Stromal cell of bone marrow (primary cell): ENCODE measurements at regions not wholly inside any gene's neighbourhood (a gene's known extent, or its start where the extent isn't known, plus 50 kb on each side); places are given as distances from the start of the nearest gene placed in this dataset.
"Not testable (repeated sequence)": the region's sequence is repeated elsewhere in the genome, so short reads cannot be mapped to it uniquely, and the experiment has no call there.

ENCODE experiments used
- DNase-seq: peaks from one replicate; pipeline ENCODE4 v3.0.0-alpha.2; 2012; ENCODE audit warnings: low read depth

DNA sequence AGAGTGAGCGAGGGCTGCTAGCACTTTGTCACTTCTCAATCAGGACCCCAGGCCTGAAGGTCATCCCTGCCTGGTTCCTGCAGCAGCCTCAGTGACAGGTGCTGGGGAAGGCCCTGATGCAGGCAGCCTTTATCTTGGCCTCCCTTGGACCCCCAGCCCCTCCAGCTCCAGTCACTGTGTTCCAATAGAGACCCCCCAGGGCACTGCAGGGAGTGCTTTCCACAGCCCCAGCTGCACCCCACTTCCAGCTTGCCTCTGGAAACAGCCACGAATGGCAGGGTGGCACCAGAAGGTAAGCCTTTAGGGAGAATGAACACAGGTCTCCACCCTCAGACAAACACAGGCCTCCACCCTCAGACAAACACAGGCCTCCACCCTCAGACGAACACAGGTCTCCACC, 241.6 kb upstream of the SGCG start:
- DNase-seq, result no peak

DNA sequence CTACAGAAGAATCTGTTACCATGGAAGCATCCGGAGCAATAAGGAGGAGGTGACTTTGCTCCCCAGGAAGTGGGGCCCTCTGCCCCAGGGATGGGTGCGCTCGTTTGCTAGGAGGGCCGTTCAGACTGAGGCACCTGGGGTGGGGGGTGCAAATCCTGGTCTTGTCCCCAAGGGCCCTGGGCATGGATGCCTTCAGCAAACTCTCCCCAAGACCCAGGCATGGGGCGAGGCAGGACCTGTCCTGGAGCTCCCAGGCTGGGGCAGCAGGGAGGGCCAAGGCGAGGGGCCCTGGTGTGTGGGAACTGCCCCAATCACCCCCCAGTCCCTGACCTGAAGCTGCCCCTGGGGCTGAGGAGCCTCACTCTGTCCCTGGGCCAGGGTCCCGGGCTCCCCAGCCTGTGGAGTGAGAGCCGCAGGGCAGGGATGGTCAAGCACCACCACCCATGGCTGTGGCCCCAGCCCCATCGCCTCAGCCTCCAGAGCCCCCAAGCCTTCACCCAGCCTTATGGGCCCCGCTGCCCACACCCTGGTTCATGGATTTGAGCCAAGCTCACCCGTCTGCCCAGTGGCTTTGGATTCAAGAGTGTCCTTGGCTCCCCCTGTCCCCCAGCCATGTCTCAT, 240.6 kb upstream of the SGCG start:
- no peak for DNase-seq

GRCh38 chr13:22940736-22941135, 240.0 kb upstream of the SGCG start:
- no peak for DNase-seq

DNA sequence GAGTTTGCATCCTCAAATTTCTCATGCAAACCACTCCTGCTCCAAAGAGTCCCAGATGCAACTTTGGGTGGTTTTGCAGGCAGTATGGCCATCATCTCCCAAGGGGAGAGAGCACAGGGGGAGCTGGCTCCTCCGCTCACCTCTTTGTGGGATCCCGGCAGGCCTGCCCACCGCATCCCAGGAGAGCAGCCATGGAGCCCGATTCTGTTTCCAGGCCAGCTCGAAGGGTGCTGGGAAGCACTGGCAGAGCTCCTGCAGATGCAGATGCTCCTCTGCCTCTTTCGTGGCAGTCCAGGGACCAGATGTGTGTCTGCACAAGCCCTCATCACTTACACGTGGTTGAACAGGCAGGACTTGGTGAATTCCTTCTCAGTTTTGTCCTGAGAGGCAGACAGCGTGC, 239.3 kb upstream of the SGCG start:
- not testable (repeated sequence) for DNase-seq

DNA sequence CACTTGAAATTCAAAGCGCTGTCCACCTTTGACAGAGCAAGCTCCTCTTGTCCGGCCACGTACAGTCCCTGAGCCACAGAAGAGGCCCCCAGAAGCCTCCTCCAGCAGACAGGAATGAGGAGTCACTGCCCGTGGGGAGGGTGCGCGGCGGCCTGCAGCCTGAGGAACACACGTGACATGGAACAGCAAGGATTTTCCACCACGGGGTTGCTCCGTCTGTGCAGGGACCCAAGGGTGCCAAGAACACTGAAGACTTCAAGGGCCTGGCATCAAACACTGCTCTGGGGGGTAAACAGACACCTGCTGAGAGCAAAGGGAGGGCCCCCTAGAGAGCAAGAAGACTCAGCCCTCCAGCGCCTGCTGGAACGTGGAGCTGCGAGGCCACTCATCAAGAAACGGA, 237.9 kb upstream of the SGCG start:
- not testable (repeated sequence) for DNase-seq

DNA sequence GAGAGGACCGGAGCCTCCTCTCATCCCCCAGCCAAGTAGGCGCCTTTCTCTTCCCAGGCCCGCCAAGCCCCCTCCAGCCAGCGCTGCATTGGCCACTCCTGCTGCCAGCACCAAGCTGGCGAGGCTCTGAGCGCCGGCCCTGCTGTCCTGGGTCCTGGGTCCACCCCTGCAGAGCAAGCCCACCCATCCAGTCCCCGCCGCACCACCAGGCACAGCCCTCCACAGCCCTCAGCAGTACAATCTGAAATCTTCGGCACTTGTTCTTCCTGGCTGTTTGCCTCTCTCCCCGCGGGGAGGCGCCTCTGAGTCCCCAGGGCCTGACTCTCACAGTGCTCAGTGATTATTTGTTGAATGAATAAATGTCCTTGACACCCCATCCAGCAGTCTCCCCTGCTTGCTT, 236.4 kb upstream of the SGCG start:
- no peak for DNase-seq

DNA sequence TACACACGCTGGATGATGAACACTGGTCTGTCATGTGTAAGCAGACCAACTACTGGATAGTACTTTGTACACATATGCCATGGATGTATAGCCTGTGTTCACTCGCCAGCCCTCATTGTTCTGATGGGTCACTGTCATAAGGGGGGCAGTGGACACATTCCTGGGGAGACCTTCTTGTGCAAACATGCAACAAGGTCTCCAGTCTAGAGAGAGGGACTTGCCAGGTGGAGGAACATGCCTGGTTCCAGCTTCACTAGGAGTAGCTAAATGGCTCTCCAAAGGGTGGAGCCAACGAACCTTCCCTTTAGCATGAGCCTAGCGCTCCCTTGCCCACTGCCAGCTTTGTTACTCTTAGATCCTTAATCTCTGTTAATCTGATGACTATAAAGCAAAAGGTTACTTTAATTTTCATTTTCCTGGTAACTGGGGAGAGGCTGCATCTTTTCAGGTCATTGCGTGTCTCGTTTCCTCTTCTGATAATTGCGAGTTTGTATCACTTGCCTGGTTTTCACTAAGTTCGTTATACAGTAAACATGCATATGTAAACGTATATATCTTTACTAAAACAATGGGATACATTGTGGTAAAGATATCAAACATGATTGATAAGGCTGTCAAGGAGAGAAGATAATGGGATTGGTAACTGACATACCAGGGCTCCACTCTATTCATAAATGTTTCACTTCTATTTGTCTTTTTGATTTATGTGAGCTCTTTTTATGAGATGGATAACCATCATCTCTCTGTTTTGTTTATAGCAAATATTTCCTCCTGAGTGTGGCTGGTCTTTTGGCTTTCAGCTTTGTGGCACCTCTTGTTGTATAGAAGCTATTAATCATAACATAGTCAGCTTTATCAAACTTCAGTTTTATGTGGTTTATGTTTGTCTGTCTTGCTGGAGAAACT, 235.2 kb upstream of the SGCG start:
- DNase-seq, result no peak

DNA sequence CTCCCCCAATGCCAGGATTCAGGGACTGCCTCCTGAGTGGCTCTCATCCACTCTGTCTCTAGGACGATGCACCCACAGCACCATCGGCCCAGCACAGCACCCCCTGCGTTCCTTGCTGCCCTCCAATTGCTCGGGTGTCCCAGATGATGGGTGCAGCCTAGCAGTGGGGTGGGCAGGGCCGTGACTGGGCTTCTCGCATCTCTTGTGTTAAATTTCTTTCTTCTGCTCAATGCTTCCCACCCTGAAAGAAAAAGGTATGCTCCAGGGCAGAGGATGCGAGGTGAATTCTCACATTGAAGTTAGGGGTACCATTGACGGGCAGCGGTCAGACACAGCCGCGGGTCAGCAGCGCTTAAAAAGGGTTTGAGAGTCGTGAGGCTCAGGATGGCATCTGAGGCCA, 232.4 kb upstream of the SGCG start:
- no peak for DNase-seq

- not testable (repeated sequence) for DNase-seq
Measured at GRCh38 chr13:22952018-22952417, 228.8 kb upstream of the SGCG start.

GRCh38 chr13:22955147-22955546, 225.6 kb upstream of the SGCG start:
- not testable (repeated sequence) for DNase-seq

DNA sequence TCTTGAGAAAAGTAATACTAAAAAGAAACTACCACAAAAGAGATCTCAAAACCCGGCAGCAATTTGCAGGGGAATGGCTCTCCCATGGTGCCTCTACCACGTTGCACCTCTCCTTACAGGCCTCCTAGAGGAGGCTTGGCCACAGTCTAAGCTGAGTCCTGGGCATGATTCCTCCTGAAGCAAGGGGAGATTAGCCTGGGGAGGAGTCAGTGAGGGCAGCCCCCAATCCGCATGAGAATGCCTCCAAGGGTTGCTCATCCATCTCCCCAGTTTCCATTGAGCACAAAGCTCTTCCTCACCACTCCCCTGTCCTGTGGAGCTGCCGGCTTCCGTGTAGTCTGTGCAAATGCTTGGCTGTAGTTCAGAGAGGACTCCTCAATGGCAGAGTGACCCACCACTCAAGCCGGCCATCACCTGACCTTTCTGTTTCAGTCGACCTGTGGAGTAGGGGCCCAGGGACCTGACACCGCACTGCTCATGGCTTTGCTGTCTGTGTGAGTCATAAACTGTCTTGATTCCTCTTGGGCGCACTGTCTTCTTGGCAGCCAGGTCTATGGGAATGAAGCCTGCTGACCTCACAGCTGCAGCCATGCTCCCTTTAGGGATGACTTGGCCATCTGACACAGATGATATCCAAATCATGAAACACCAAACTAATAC, 224.2 kb upstream of the SGCG start:
- DNase-seq, result not testable (repeated sequence)

DNA sequence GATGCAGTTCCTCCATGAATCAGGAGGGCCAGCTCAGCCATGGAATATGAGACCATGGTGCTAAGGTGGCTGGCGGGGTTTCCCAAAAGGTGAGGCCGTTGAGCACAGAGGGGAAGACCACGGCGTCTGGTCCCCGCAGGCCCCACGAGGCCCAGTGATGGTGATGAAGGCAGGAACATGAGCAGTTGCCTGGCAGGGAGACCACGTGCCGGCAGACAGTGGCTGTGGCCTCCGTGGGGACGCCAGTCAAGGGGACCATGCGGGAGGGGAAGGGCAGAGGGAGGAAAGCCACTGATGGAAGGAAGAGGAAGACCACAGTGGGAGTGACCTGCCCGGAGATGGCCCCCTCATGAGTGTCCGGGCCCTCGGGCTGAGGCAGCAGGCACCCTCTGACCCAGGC, 220.9 kb upstream of the SGCG start:
- DNase-seq, result not testable (repeated sequence)

GRCh38 chr13:22960827-22961226, 220.0 kb upstream of the SGCG start:
- DNase-seq, result no peak

- DNase-seq, result not testable (repeated sequence)
Measured at GRCh38 chr13:22961342-22961741, 219.4 kb upstream of the SGCG start.

DNA sequence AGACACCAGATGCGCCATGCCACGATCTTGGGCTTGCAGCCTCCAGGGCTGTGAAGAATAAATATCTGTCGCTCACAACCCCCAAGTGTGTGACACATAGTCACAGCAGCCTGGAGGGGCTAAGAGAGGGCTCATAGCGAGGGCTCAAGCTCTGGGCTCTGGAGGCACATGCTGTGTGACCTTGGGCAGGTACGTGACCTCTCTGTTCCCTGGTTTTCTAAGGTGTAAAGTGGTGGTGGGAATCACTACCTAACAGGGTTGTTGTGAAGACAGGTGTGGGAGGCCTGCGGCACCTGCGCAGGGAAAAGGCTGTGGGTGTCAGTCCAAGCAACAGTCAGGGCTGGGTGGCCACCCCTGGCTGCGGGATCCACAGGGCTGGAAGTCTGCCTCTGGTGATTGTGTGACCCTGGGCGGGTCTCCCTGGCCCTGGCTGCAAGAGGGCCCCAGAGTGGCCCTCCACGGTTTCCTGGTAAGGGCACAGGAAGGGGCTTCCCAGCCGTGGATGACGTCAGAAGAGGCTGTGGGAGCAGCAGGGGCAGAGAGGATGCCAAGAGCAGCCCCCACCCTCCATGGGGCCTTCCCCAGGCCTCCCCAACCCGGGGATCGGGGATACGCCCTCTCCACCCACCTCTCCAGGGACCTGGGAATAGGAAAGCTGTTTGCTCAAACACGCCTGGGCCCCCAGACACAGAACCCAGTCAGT, 218.8 kb upstream of the SGCG start:
- DNase-seq, result no peak

- not testable (repeated sequence) for DNase-seq
Measured at GRCh38 chr13:22963384-22964053, 217.3 kb upstream of the SGCG start.

GRCh38 chr13:22964245-22964966, 216.4 kb upstream of the SGCG start:
- DNase-seq, result no peak

DNA sequence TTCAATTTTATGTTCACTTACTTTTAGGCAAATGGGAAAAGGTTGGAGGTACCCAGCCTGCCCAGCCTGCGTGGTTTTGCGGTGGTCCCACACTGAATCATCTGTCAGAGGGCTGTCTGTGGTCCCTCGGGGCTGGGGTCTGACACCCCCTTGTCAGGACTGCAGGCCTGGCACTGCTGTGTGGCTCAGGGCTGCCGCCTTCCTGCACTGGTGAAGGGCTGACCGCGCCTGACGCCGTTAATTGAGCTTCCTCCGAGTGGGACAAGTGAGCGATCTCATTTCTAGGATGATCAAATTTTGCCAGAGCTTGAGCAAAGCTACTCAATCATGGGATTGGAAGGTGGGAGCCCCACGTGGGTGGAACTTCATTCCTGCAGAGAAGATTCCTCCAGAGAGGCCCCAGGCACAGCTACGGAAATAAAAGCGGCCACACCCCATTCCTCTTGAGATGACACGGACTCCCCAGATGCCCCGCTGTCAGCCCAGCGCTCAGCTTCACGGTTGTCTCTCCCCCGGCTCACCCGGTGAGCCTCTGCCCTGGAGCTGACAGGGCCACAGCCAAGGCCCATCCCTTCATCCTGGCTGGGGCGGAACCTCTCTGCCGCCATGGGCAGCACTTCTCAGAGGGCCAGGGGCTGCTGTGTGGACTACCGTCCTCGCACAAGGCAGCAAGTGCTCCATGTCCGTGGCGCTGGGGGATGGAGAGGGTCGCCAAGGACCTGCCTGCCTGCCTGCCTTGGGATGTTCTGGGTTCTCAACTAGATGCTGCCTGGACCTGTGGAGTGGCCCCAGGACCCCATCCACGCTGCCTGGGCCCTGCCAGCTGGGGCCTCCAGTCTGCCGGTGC, 215.5 kb upstream of the SGCG start:
- not testable (repeated sequence) for DNase-seq

- DNase-seq, result not testable (repeated sequence)
Measured at GRCh38 chr13:22965858-22966239, 214.9 kb upstream of the SGCG start.

GRCh38 chr13:22966753-22967152, 214.0 kb upstream of the SGCG start:
- DNase-seq, result not testable (repeated sequence)
